Left renal pelvis (tissue), 4 donors: ENCODE measurements at regions not wholly inside any gene's neighbourhood (a gene's known extent, or its start where the extent isn't known, plus 50 kb on each side); places are given as distances from the start of the nearest gene placed in this dataset.

Experiments used
- DNase-seq, 4 donors: peaks; one replicate each; pipeline ENCODE4 v3.0.0-alpha.2; 2013; ENCODE audit warnings: low read depth in 4 of 4, low spot score in 3 of 4

DNA sequence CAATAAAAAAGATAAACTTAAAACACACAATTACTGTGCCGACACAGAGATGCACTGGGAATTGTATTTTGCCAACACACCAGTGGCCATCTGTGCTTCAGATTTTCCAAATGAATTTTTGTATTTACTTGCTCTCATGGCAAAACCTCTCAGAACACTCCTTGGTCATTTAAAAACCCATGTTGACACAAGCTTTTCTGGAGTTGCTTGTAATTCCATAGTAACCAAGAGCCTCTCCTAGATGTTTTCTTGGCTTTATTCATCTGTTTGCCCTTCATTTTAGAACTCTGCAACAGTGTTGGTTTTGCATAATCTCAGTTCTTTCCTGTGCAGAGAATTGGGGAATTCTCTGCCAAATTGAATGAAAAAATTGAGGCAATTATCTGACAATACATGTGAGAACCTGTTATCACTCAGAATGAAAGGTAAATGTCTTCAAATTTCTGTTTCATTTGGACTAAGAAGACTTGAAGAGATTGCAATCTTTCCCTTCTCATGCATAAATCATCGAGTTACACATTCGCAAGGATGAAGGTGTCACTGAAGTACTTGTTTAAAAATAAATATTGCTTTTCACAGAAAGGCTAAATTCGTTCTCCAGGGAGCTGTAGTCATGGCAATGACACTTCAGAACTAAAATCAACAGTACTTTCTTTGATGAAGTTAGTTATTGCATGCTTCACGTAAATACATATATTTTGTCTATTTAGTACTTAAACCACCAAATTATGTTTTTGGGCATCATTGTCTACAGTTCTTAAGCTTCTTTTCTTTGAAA, 301.8 kb upstream of the CTSO start:
- no peak for DNase-seq

DNA sequence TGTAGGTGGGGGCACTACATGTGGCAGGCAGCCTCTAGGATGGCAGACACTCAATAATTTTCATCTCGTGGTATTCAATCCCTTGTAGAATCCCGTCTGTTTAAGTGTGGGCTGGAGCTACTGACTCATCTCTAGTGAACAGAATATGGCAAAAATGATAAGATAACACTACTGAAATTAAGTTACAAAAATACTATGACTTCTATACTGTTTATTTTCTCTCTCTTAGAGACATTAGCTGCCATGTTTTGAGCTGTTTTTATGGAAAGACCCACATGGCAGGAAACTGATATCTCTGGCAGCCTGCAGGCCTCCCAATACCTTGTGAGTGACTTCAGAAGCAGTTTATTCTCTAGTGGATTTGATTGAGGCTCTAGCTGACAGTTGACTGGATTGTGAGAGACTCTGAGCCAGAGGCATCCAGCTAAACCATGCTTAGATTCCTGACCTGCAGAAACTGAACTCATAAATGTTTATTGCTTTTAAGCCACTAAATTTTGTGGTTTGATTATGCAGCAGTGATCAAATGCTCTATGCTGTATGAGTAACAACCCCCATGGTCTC, 298.8 kb upstream of the CTSO start:
- no peak for DNase-seq

DNA sequence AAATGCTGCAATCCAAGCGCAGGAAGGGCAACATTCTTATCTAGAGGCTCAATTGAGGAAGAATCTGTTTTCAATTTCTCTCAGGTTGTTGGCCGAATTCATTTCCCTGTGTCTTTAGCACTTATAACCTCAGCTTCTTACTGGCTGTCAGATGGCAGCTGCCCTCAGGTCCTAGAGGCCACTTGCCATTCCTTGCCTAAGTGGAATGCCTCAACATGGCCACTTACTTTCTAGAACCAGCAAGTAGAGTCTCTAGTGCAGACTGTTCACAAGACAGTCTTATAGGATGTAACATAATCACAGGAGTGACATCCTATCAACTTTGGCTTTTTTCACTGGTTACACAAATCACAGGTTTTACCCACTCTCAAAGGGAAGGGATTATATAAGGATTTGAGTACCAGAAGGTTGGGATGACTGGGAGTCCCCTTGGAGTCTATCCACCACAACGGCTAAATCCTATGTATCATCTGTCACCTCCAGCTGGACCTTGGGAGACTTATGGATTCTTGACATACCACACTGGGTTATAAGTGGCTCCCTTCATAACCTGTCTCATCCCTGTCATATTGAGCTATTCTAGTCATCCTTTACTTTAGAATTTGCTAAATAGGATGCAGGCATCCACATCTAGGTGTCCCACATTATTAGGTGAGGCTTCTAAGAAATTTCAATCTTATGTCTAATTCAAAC, 297.9 kb upstream of the CTSO start:
- no peak for DNase-seq

DNA sequence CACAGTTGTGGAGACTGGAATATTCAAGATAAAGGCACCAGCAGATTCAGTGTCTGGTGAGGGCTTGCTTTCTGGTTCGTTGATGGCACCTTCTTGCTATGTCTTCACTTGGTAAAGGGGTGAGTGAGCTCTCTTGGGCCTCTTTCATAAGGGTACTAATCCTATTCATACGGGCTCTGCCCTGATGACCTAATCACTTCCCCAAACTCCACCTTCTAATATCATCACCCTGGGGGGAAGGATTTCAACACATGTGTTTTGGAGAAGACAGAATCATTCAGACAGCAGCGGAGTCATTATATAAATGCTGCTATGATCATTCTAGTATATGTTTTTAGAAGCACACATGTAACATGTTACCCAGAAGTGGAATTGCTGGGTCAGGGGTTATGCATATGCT, 295.3 kb upstream of the CTSO start:
- no peak for DNase-seq

DNA sequence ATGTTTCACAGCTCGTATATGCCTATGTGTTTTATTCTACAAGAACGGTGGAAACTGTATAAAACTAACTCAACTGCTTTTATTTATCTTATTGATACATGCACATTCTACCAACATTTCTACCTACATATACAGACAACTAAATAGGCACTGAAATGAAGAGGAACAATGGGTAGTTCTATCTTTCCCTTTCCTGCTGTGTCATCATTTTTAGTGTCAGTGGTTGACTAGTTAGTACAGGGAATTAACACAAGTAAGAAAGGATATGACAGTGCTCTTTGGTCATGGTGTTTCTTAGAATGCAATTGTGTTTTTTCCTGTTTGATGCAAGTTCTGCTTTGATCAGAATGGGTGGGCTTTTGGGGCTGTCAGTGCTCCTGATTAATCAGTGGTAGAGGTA, 293.8 kb upstream of the CTSO start:
- no peak for DNase-seq

DNA sequence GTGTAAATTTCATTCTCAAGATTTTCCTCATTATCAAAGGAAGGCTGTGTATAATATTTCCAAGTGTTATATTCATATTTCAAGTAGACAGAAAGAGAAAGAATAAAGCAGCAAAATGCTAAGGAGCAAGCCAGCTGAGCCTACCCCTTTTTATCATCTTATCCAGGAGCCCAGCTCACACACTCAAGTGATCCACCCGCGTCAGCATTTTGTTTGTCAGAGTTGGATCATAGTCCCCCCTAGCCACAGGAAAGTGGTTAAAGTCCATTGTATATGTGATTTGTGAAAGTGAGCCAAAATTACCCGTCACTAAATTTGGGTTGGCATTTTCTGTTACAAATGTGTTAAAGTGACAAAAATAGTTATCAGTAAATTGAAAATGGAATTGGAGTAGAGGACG, 289.3 kb upstream of the CTSO start:
- DNase-seq: no peak

DNA sequence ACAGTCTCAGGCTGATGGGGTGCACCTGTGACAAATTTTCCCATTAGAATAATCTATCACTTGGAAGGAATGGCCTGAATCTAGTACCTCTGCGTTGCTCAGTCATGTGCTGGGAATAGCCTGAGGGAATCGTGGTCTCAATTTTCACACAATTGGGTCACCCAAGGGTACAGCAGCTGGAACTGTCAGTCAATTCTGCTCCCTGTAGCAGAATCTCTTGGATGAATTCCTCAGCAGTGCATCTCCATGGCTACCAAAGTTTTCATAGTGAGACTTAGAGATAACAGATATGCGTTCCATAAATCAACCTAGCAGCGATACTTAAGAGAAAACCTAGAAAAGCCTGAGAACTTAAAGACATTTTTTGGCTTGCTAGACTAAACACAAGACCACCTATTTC, 288.7 kb upstream of the CTSO start:
- DNase-seq: no peak

DNA sequence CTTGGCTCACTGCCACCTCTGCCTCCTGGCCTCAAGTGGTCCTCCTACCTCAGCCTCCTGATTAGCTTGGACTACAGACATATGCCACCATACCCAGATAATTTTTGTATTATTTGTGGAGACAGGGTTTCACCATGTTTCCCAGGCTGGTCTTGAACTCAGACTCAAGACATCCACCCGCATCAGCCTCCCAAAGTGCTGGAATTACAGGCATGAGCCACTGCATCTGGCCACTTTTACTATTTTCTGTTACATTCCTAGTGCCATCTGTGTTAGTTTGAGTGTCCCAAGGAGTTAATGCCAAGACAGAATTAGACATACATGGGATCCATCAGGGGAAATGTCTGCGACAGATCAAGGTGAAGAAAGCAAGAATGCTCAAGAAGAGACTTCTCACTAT, 288.2 kb upstream of the CTSO start:
- no peak for DNase-seq

DNA sequence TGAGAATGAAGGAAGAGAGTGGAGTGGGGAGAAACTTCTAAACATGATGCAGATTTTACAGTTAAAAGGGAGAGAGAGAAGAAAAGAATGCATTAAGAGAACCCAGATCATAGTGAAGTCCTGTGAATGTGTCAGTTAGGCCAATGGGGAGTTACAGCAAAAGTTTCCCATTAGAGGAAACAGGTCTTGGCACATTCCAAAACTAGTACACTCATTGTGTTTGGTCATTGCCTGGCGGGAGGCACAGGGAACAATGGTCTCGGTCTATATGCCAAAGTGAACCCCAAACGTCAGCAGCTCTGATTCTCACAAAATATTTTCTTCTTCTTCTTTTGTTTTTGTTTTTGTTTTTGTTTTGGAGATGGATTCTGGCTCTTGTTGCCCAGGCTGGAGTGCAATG, 284.5 kb upstream of the CTSO start:
- DNase-seq: no peak

DNA sequence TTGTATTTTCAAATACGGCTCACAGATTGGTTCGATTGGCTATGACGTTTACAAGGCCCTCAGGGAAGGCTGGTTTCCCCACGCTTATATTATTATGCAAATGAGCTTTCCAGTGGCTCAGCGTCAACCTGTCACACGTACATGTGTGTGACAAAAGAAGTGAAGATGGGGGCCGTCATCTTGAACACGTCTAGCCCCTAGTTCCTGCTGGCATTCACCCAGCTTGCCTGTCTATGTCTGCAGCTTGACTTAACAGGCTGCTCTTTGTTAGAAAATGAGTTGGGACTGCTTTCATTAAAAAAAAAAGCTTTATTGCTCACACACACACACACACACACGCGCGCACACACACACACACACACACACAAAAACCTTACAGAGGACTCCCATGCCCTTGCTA, 283.6 kb upstream of the CTSO start:
- DNase-seq: no peak

DNA sequence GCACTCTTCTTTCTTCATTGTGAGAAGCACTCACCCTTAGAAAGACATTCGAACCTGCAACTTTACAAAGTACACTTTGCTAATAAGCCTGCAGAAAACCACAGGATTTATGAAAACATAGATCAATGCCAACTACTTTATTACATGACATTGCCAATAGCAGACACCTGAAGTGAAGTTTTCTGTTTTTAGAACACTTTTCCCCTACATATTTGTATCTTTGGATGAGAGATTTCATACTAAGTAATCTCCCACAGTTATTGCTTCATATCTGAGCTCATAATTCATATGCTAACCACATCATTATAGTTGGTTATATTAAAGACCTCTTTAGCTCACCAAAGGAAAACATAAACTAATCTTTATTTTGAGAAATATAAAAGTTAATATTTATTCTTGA, 276.5 kb upstream of the CTSO start:
- DNase-seq: no peak

DNA sequence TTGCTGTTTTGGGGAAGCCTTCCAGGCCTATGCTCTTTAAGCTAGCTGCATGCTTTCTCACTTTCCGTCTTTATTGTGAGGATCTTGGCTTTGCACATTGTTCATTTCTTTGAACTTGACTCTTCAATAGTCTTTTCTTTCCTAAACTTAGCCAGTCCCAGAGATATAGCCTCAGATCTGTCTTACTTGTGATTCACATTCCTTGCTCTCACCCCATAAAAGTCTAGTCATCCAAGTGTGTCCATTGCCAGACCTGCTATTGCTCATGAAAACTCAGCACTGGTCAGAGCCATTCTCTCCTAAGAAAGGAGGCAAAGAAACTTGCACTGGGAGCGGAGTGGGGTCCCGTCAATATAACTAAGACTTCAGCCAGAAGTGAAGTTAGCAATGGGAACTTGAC, 275.0 kb upstream of the CTSO start:
- no peak for DNase-seq

DNA sequence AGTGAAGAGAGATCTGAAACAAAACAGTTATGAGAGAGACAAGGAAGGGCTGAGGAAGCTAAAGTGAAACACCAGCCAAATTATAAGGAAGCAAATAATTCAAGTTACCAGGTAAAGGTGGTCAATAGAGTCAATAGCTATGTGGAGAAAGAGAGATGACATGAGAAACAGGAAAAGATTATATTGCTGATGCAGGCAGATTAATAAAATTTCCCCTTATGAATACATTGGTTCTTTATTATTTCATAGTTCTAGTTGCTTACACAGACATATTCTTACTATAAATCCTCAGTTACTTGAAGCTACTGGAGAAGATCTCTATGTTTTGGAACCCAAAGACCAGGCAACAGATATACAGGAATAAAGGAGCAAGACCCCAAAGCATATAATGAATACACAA, 273.7 kb upstream of the CTSO start:
- DNase-seq: no peak

DNA sequence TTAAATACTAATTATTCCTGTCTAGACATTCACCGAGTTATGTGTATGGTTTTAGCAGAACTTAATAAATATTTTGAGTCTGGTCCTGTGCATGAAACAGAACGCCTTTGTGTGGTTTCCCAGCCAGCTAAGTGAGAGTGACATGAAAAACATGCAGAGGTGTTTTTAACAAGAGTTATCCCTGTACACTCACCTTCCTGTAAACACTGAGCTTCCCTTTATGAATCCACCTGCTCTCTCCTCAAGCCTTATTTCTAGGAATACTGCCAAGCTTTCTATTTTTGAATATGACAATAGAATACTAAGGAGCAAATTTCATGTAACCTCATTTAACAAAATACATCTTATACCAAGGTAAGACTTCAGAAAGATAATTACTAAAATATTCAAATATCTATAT, 270.3 kb upstream of the CTSO start:
- no peak for DNase-seq

DNA sequence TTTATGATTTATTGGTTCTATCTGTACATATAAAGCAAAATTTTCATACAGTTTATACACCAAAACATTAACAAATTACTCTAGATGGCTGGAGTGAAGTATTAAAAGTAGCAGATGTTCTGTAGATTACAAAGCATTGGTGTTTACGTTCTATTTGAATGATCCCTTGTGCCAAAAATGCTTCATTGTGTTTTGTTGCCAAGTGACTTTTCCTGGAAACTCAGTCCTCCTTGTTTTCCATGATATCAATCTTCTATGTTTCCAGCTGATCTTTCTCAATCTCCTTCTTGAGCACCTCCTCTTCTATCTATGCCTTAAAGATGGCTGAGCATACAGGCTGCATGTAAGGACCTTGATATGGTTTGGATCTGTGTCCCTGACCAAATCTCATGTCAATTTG, 263.6 kb upstream of the CTSO start:
- no peak for DNase-seq

DNA sequence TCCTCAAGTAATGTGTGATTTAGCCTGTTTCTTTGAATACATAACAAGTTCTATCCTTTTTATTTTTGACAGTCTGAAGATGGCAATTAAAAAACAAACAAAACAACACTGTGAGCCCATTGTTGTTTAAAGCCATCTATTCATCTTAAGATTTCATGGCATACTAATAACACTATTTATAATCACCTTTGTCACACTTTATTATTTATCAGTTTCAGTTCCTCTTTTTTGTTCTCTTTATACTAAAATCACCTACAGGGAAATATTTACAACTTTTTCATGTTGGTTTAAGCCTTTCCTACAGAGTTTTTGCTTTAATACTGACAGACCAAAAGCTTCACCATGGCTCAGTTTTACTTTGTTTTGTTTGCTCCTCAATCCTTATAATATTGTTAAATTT, 247.4 kb upstream of the CTSO start:
- no peak for DNase-seq

DNA sequence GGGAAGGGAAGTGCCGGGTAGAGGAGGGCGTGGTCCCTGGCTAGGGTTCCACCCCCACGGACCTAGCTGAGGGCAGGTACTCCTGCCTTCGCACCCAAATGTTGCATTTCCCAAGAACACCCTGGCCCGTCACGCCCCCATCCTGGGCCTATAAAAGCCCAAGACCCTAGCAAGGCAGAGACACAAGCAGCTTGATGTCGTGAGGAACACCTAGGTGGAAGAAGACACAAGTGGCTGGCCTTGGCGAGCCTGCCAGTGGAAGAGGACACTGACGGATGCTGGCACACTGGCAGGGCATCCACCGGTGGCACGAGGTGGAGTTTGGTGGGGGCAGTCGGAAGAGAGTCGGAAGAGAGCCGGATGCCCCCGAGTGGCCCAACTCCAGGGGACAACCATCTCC, 244.8 kb upstream of the CTSO start:
- no peak for DNase-seq

DNA sequence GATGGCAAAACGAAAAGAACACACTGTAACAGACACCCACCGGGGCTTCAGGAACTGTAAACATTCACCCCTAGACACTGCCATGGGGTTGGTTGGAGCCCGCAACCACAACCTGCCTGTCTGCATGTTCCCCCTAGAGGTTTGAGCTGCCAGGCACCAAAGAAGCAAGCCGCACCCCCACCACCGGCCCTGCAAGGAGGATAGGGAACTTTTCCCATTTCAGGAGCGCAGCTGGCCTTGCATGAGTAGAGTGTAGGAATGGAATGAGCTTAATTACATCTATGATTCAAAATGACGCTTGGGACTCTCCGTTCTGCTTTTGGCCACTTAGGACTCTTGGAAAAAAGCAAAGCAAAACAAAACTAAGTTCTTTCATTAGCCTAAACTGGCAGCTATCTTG, 243.6 kb upstream of the CTSO start:
- peak in 2 of 4 donors; percentile 22 to 41 for DNase-seq

DNA sequence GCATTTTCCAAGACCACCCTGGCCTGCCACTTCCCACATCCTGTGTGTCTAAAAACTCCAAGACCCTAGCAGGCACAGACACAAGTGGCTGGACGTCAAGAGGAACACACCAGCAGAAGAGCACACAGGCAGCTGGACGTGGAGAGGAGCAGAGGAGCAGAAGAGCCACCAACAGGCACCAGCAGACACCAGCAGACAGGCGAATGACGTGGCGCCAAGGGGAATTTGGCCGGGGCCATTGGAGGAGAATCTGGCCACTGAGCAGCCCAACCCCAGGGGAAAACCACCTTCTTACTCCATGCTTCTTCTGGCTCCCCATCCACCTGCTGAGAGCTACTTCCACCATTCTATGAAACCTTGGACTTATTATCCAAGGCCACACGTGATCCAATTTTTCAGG, 243.1 kb upstream of the CTSO start:
- DNase-seq: no peak

DNA sequence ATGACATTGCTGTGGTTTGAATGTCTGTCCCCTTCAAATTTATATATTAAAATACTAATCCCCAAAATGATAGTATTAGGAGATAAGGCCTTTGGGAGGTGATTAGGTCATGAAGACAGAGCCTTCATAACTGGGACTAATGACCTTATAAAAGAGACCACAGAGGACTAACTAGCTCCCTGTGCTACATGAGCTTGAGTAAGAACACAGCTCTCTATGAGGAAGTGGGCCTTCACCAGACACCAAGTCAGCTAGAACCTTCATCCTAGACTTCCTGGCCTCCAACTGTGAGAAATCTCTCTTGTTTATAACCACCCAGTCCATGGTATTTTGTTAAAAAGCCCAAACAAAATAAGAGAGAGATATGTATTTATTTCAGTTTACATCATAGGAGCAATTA, 242.2 kb upstream of the CTSO start:
- no peak for DNase-seq

DNA sequence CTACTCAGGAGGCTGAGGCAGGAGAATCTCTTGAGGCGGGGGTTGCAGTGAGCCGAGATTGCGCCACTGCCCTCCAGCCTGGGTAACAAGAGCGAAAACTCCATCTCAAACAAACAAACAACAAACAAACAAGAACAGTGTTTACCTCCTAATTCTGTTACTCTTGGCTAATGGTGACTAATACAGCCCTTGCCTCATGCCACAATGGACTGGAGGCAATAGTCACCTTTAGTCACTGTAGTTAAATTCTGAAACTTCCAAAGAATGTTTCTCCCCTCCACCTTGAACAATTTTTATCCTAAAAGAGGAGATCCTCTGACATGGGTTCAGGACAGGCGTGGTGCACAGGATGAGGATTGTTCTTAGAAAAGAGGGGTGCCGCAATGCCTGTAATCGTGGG, 241.2 kb upstream of the CTSO start:
- no peak for DNase-seq

DNA sequence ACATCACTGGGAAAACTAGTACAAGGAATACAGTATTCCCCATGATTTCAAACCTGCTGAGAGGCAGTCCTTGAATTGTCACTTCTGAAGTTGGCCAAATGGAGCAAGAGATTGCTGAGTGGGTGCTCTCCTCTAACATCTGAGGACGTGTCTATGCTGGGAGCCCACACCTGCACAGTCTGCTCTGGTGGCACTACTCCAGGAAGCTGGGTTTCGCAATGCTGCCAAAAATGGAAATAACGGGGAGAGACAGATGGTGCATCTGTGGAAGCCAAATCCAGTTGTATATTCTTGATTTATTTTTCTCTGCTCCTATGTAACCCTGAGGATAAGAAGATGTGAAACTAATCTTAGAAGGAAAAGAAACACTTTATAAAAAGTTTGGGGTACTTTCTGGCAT, 240.1 kb upstream of the CTSO start:
- DNase-seq: no peak
